GM12864 (cell line): ENCODE measurements at regions not wholly inside any gene's neighbourhood (a gene's known extent, or its start where the extent isn't known, plus 50 kb on each side); places are given as distances from the start of the nearest gene placed in this dataset.

ENCODE experiments used
- DNase-seq: peaks from one replicate; pipeline ENCODE4 v3.0.0-alpha.2; 2011; ENCODE audit warnings: low read depth
- H3K4me3 ChIP-seq: 2 replicates; pipeline ENCODE4 v1.5.1; 2011; ENCODE audit warnings: mild to moderate bottlenecking, low read depth, low read length, control low read depth
- TF ChIP-seq, protein P1 (sequence below): IDR thresholded peaks from 2 replicates; pipeline ENCODE4 v1.5.1; 2011; ENCODE audit warnings: low read depth, mild to moderate bottlenecking, moderate library complexity, low read length, control low read depth, inconsistent platforms; ENCODE audit errors: missing control alignments

GRCh38 chr16:77645764-77646163 is 76.5 kb upstream of the NUDT7 start:
- no peak for DNase-seq
- H3K4me3 ChIP-seq: no peak overlapping the region
- TF ChIP-seq, protein P1, sequence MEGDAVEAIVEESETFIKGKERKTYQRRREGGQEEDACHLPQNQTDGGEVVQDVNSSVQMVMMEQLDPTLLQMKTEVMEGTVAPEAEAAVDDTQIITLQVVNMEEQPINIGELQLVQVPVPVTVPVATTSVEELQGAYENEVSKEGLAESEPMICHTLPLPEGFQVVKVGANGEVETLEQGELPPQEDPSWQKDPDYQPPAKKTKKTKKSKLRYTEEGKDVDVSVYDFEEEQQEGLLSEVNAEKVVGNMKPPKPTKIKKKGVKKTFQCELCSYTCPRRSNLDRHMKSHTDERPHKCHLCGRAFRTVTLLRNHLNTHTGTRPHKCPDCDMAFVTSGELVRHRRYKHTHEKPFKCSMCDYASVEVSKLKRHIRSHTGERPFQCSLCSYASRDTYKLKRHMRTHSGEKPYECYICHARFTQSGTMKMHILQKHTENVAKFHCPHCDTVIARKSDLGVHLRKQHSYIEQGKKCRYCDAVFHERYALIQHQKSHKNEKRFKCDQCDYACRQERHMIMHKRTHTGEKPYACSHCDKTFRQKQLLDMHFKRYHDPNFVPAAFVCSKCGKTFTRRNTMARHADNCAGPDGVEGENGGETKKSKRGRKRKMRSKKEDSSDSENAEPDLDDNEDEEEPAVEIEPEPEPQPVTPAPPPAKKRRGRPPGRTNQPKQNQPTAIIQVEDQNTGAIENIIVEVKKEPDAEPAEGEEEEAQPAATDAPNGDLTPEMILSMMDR: no peak

- TF ChIP-seq, protein P1: no peak
- no peak for DNase-seq
Observed at GRCh38 chr16:77647726-77648125, 74.6 kb upstream of the NUDT7 start.

DNA sequence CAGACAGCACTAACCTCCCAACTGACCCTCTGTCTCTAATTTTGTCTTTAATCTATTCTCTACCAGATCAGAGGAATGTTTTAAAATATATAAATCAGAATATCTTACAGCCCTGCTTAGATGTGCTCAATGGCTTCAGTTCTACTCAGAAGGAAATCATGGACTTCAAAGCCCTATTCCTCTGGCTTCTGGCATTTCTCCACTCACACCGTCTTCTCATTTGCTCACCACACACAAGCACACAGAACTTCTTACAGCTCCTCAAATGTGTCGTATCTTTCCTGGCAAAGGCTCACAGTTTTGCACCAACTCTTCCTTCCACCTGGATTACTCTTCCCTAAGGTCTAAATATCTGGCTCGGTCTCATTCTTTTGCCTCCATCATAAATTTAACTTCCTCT is 71.6 kb upstream of the NUDT7 start:
- no peak overlapping the region for H3K4me3 ChIP-seq
- no peak for DNase-seq
- TF ChIP-seq, protein P1: no peak

More at GRCh38 chr16:77647726-77648125, 74.6 kb upstream of the NUDT7 start:
- no peak overlapping the region for H3K4me3 ChIP-seq

- H3K4me3 ChIP-seq: no peak overlapping the region
- TF ChIP-seq, protein P1: no peak
- DNase-seq: no peak
Observed at GRCh38 chr16:77652399-77652798, 69.9 kb upstream of the NUDT7 start.

- TF ChIP-seq, protein P1: no peak
- DNase-seq: no peak
- no peak overlapping the region for H3K4me3 ChIP-seq
Observed at GRCh38 chr16:77657016-77657415, 65.3 kb upstream of the NUDT7 start.

GRCh38 chr16:77660311-77660710 is 62.0 kb upstream of the NUDT7 start:
- TF ChIP-seq, protein P1: peak; percentile 28
- H3K4me3 ChIP-seq: no peak overlapping the region
- DNase-seq: no peak

- DNase-seq: no peak
- no peak overlapping the region for H3K4me3 ChIP-seq
- TF ChIP-seq, protein P1: no peak
Observed at GRCh38 chr16:77662246-77662645, 60.1 kb upstream of the NUDT7 start.
